ENCODE measurements at regions not wholly inside any gene's neighbourhood (a gene's known extent, or its start where the extent isn't known, plus 50 kb on each side); places are given as distances from the start of the nearest gene placed in this dataset.
A peak's percentile ranks its signal among the peaks of the same experiment; 100 is the strongest.

- no peak for DNase-seq
- no peak for TF ChIP-seq CTCF (IDR thresholded peaks at IDR 0.05; ENCODE audit: low read depth, low read length)
Measured at GRCh38 chr16:56108056-56108471, 83.2 kb upstream of the GNAO1 start.

GRCh38 chr16:56106527-56106926 is 84.8 kb upstream of the GNAO1 start:
- Histone ChIP-seq H3K27ac (no peak overlapping the region), H3K9me3 (ENCODE audit: severe bottlenecking) (no peaks in the 10 kb centered on the region), H3K27me3 (ENCODE audit: insufficient read depth, low read depth, severe bottlenecking) (no peaks in the 10 kb centered on the region), H3K4me3 (ENCODE audit: low read depth, low read length) (no peak overlapping the region), H3K36me3 (no peaks in the 10 kb centered on the region)
- no peak for DNase-seq
- TF ChIP-seq CTCF (IDR thresholded peaks at IDR 0.05; ENCODE audit: low read depth, low read length) = no peak

More at GRCh38 chr16:56108056-56108471, 83.2 kb upstream of the GNAO1 start:
- H3K27me3 ChIP-seq (ENCODE audit: insufficient read depth, low read depth, severe bottlenecking) = no peaks in the 10 kb centered on the region
- H3K9me3 ChIP-seq (ENCODE audit: severe bottlenecking) = no peaks in the 10 kb centered on the region
- no peak overlapping the region for H3K4me3 ChIP-seq (ENCODE audit: low read depth, low read length)
- no peak overlapping the region for H3K27ac ChIP-seq
- no peaks in the 10 kb centered on the region for H3K36me3 ChIP-seq

GRCh38 chr16:56102906-56103305 is 88.4 kb upstream of the GNAO1 start:
- H3K4me3 ChIP-seq (ENCODE audit: low read depth, low read length) = no peak overlapping the region
- H3K36me3 ChIP-seq = no peaks in the 10 kb centered on the region
- no peak for DNase-seq
- H3K27ac ChIP-seq = peak overlapping the region; percentile 90
- no peaks in the 10 kb centered on the region for H3K27me3 ChIP-seq (ENCODE audit: insufficient read depth, low read depth, severe bottlenecking)
- H3K9me3 ChIP-seq (ENCODE audit: severe bottlenecking) = no peaks in the 10 kb centered on the region
- no peak for TF ChIP-seq CTCF (IDR thresholded peaks at IDR 0.05; ENCODE audit: low read depth, low read length)

GRCh38 chr16:56102183-56102686 is 89.1 kb upstream of the GNAO1 start:
- H3K27me3 ChIP-seq (ENCODE audit: insufficient read depth, low read depth, severe bottlenecking) = no peaks in the 10 kb centered on the region
- no peak for TF ChIP-seq CTCF (IDR thresholded peaks at IDR 0.05; ENCODE audit: low read depth, low read length)
- peak; percentile 95 for DNase-seq

GRCh38 chr16:56101480-56101879 is 89.8 kb upstream of the GNAO1 start:
- no peak for TF ChIP-seq CTCF (IDR thresholded peaks at IDR 0.05; ENCODE audit: low read depth, low read length)
- DNase-seq = no peak
- Histone ChIP-seq H3K4me3 (ENCODE audit: low read depth, low read length) (peak overlapping the region; percentile 22), H3K27ac (peak overlapping the region; percentile 90), H3K36me3 (no peaks in the 10 kb centered on the region), H3K9me3 (ENCODE audit: severe bottlenecking) (no peaks in the 10 kb centered on the region), H3K27me3 (ENCODE audit: insufficient read depth, low read depth, severe bottlenecking) (no peaks in the 10 kb centered on the region)

More at GRCh38 chr16:56102183-56102686, 89.1 kb upstream of the GNAO1 start:
- H3K4me3 ChIP-seq (ENCODE audit: low read depth, low read length) = peak overlapping the region; percentile 22
- H3K36me3 ChIP-seq = no peaks in the 10 kb centered on the region
- H3K9me3 ChIP-seq (ENCODE audit: severe bottlenecking) = no peaks in the 10 kb centered on the region
- peak overlapping the region; percentile 90 for H3K27ac ChIP-seq

GRCh38 chr16:56097306-56097705 is 94.0 kb upstream of the GNAO1 start:
- H3K4me3 ChIP-seq (ENCODE audit: low read depth, low read length) = no peak overlapping the region
- H3K36me3 ChIP-seq = no peaks in the 10 kb centered on the region
- H3K27ac ChIP-seq = no peak overlapping the region
- no peak for DNase-seq
- H3K27me3 ChIP-seq (ENCODE audit: insufficient read depth, low read depth, severe bottlenecking) = no peaks in the 10 kb centered on the region
- H3K9me3 ChIP-seq (ENCODE audit: severe bottlenecking) = no peaks in the 10 kb centered on the region
- no peak for TF ChIP-seq CTCF (IDR thresholded peaks at IDR 0.05; ENCODE audit: low read depth, low read length)
